ENCODE measurements at regions not wholly inside any gene's neighbourhood (a gene's known extent, or its start where the extent isn't known, plus 50 kb on each side); places are given as distances from the start of the nearest gene placed in this dataset.

DNA sequence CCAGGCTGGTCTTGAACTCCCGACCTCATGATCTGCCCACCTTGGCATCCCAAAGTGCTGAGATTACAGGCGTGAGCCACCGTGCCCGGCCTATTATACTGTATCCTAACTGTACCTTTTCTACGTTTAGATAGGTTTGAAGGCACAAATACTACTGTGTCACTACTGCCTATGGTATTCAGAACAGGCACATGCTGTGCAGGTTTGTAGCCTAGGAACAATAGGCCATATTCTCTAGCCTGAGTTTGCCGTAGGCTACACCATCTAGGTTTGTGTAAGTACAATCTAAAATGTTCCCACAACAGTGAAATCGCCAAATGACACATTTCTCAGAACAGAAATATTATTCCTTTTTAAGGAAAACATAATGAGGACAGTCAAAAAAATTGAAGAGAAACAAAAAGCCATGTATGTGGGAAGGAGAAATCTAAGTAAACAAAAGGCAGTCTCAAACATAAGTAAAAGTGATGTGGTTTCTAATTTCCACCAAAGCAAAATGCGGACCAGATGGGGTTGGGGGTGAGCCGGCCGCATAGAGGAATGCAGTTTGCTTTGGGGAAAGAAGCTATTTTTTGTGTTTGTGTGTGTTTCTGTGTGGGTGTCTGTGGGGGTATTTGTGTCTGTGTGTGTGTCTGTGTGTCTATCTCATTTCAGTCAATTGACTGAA is 192.6 kb upstream of the SALL4 start:
- BruUV-seq (replicated peaks), result no TSS peak
- CTCF ChIA-PET, result interaction anchor here (0.6 kb wide), 1 partner anchor 94 kb away, joined by 3 read pairs; no protein-coding TSS in a partner anchor
- Mint-ChIP-seq H3K36me3 (ENCODE audit: insufficient read depth, unreplicated experiment) (no peaks in the 10 kb centered on the region), H3K4me3 (ENCODE audit: low read depth, unreplicated experiment) (no peak overlapping the region), H3K4me1 (ENCODE audit: low read depth, unreplicated experiment) (peaks cover 13% of the 10 kb centered on the region), H3K27me3 (ENCODE audit: unreplicated experiment) (no peaks in the 10 kb centered on the region), H3K9me3 (ENCODE audit: low read depth, unreplicated experiment) (no peaks in the 10 kb centered on the region), H3K27ac (ENCODE audit: unreplicated experiment) (no peak overlapping the region)
- intact Hi-C loops (cut with micrococcal nuclease; ENCODE audit: unreplicated experiment), result no loop called here
- DNase-seq, result no peak
- TF ChIP-seq, protein P1, sequence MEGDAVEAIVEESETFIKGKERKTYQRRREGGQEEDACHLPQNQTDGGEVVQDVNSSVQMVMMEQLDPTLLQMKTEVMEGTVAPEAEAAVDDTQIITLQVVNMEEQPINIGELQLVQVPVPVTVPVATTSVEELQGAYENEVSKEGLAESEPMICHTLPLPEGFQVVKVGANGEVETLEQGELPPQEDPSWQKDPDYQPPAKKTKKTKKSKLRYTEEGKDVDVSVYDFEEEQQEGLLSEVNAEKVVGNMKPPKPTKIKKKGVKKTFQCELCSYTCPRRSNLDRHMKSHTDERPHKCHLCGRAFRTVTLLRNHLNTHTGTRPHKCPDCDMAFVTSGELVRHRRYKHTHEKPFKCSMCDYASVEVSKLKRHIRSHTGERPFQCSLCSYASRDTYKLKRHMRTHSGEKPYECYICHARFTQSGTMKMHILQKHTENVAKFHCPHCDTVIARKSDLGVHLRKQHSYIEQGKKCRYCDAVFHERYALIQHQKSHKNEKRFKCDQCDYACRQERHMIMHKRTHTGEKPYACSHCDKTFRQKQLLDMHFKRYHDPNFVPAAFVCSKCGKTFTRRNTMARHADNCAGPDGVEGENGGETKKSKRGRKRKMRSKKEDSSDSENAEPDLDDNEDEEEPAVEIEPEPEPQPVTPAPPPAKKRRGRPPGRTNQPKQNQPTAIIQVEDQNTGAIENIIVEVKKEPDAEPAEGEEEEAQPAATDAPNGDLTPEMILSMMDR (IDR thresholded peaks at IDR 0.05; ENCODE audit: unreplicated experiment), result no peak

DNA sequence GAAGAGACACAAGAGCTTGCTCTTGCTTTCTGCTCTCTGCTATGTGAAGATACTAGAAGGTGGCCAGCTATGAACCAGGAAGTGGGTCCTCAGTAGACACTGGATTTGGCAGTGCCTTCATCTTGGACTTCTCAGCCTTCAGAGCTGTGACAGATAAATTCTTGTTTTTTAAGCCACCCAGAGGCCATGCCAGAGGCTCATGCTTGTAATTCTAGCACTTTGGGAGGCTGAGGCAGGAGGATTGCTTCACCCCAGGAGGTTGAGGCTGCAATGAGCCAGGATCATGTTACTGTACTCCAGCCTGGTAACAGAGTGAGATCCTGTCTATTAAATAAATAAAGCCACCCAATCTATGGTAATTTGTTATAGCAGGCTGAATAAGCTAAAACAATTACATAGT is 185.5 kb upstream of the SALL4 start:
- DNase-seq, result no peak
- H3K36me3 Mint-ChIP-seq (ENCODE audit: insufficient read depth, unreplicated experiment), result no peaks in the 10 kb centered on the region
- H3K4me1 Mint-ChIP-seq (ENCODE audit: low read depth, unreplicated experiment), result peaks cover 13% of the 10 kb centered on the region
- TF ChIP-seq, protein P1 (IDR thresholded peaks at IDR 0.05; ENCODE audit: unreplicated experiment), result no peak
- no peaks in the 10 kb centered on the region for H3K27me3 Mint-ChIP-seq (ENCODE audit: unreplicated experiment)
- intact Hi-C loops (cut with micrococcal nuclease; ENCODE audit: unreplicated experiment), result no loop called here
- CTCF ChIA-PET, result interaction anchor here (0.7 to 1.1 kb wide), 2 partner anchors 30 to 146 kb away, joined by 3 to 9 read pairs; no protein-coding TSS in a partner anchor
- BruUV-seq (replicated peaks), result no TSS peak
- no peaks in the 10 kb centered on the region for H3K9me3 Mint-ChIP-seq (ENCODE audit: low read depth, unreplicated experiment)
- no peak overlapping the region for H3K27ac Mint-ChIP-seq (ENCODE audit: unreplicated experiment)
- H3K4me3 Mint-ChIP-seq (ENCODE audit: low read depth, unreplicated experiment), result no peak overlapping the region

DNA sequence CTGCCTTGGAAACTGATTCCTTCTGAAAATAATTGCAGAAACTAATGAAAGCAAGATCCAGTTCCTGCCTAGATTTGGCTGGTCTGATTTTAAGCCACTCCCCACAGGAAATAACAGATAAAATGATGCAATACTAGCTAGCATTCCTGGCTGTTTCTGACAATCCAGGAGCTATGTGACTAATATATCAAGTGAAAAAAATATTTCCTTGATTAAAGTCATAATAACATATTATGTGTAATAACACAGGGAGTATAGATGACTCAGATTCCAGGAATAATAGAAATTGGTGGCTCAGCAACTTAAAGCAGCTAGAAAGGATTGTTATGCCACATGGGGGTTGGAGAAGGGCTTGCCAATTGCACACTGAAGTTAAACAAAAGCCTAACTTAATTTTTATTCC is 182.7 kb upstream of the SALL4 start:
- peak overlapping the region; percentile 91 for H3K27ac Mint-ChIP-seq (ENCODE audit: unreplicated experiment)
- TF ChIP-seq, protein P1 (IDR thresholded peaks at IDR 0.05; ENCODE audit: unreplicated experiment), result no peak
- no peaks in the 10 kb centered on the region for H3K36me3 Mint-ChIP-seq (ENCODE audit: insufficient read depth, unreplicated experiment)
- no TSS peak for BruUV-seq (replicated peaks)
- H3K4me1 Mint-ChIP-seq (ENCODE audit: low read depth, unreplicated experiment), result peaks cover 13% of the 10 kb centered on the region
- CTCF ChIA-PET, result interaction anchor here (0.6 to 1.4 kb wide), 7 partner anchors 9 to 298 kb away, joined by 3 to 9 read pairs (median 4); no protein-coding TSS in a partner anchor
- no peaks in the 10 kb centered on the region for H3K9me3 Mint-ChIP-seq (ENCODE audit: low read depth, unreplicated experiment)
- H3K27me3 Mint-ChIP-seq (ENCODE audit: unreplicated experiment), result no peaks in the 10 kb centered on the region
- DNase-seq, result peak; percentile 53
- intact Hi-C loops (cut with micrococcal nuclease; ENCODE audit: unreplicated experiment), result no loop called here
- H3K4me3 Mint-ChIP-seq (ENCODE audit: low read depth, unreplicated experiment), result no peak overlapping the region

DNA sequence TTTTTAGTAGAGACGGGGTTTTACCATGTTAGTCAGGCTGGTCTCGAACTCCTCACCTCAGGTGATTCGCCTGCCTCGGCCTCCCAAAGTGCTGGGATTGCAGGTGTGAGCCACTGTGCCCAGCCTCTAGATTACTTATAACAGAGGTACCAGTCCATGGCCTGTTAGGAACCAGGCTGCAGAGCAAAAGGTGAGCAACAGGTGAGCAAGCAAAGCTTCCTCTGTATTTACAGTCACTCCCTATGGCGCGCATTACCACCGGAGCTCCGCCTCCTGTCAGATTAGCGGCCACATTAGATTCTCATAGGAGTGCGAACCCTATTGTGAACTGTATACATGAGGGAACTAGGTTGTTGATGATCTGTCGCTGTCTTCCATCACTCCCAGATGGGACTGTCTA is 178.0 kb upstream of the SALL4 start:
- CTCF ChIA-PET, result no interaction called here
- Mint-ChIP-seq H3K27me3 (ENCODE audit: unreplicated experiment) (no peaks in the 10 kb centered on the region), H3K4me1 (ENCODE audit: low read depth, unreplicated experiment) (peaks cover 5% of the 10 kb centered on the region), H3K9me3 (ENCODE audit: low read depth, unreplicated experiment) (peaks cover 3% of the 10 kb centered on the region), H3K4me3 (ENCODE audit: low read depth, unreplicated experiment) (no peak overlapping the region), H3K27ac (ENCODE audit: unreplicated experiment) (no peak overlapping the region), H3K36me3 (ENCODE audit: insufficient read depth, unreplicated experiment) (no peaks in the 10 kb centered on the region)
- intact Hi-C loops (cut with micrococcal nuclease; ENCODE audit: unreplicated experiment), result no loop called here
- BruUV-seq (replicated peaks), result no TSS peak
- DNase-seq, result no peak
- TF ChIP-seq, protein P1 (IDR thresholded peaks at IDR 0.05; ENCODE audit: unreplicated experiment), result no peak
